NCI-H1092 treated with DMSO at 0.1 percent for 48 hours (cell line): ENCODE measurements at regions not wholly inside any gene's neighbourhood (a gene's known extent, or its start where the extent isn't known, plus 50 kb on each side); places are given as distances from the start of the nearest gene placed in this dataset.

ENCODE experiments used
- DNase-seq: peaks from one replicate; lab custom pipeline; 2025; lab: John Stamatoyannopoulos, UW

GRCh38 chr22:27418261-27418660 lies 383.3 kb downstream of the MN1 start:
- DNase-seq = no peak

GRCh38 chr22:27419473-27419872 lies 382.1 kb downstream of the MN1 start:
- no peak for DNase-seq

DNA sequence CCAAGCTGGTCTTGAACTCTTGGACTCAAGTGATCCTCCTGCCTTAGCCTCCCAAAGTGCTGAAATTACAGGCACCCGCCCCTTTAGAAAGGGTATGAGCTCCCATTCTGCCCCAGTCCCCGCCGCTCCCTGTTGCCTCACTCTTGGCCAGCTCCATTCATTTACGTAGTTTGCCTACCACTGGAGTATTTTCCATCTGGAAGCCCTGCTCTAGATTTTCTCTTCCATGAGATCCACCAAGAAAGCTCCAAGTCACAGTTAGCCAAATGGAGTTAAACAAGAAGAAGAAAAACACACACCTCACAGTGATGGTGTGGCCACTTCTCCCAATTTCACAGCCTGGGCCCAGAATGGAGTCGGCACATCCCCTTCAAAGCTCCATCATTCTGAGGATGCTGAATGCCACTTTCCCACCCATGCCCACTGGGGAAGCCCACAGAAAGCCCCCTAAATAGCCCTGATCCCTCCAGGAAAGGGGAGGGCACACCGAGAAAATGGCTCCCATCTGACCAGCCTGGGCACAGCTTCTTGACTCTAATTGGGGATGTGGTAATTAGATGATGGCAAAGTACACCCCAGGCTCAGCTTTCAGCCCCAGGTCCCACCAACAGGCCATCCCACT lies 381.2 kb downstream of the MN1 start:
- DNase-seq = no peak

DNA sequence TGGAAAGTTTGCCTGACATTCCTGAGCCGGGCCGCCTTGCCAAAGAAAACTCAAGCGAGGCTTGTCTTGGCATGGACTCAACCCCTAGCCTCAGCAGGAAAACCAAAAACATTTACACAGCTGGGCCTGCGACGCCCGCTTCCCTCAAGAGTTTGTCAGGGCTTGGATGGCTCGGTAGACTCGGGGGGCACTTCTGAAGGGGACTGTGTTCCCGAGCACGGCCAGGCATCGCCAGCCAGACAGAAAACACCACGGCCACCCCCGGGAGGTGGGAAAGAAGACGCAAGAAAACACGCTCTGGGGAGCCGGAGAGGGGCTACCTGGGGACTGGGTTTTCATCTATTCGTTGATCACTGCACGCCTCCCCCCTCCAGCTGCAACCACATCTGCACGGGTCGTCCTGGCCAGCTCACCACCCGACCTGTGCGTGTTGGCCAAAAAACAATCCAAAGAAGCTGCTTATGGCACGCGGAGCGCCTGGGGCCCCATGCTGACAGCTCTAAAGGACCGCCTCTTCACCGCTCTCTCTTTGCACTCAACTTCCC lies 380.7 kb downstream of the MN1 start:
- peak; percentile 41 for DNase-seq

DNA sequence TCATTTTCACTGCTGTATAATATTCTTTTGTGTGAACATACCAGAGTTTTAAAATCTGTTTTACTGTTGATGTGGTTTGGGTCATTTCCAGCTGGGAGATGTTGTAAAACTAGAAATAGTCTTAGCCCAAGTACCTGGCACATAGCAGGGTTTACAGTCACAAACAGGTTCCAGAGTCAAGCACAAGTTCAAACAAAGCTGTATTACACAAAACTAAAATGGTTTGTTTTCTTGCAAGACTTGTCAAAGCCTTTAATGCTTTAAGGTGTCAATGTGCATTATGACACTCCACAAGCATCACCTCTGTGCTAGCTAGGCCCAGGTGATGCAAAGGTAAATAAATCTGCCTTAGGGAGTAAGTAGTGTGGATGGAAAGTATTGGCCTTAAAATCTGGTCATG lies 379.1 kb downstream of the MN1 start:
- no peak for DNase-seq

- DNase-seq = no peak
These were observed 377.2 kb downstream of the MN1 start for GRCh38 chr22:27424319-27424718.

DNA sequence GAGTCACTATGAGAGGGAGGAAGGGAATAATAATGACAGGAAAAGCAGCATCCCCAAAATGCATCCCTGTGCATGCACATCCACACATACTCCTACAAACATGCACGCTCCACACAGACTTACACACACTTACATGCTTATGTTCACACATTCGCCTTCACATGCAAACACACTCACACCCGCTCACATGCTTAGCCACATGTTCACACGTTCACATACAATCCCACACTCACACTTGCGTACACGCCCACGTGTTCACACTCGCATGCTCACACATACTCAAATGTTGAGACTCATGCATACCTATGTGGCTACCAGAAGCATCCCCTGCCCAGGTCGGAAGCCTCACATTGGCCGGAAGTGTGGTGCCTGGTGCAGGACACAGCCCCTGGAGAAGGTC lies 372.1 kb downstream of the MN1 start:
- no peak for DNase-seq

DNA sequence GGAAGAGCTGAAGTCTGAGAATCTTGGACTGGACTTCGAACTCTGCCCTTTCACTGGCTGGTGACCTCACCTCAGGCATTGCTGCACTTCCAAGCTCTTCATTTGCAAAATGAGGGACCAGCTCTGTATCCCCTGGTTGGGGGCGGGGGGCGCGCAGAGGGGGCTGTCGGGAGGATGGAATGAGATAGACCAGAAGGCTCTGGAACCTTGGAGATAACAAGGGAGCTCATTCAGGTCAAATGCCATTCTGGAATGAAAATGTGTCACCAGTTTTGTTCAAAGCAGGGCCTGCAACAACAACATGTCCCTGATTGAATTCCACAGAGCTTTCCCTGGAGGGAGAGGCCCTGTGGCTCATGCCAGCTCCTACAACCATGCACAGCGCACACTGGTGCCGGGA lies 370.5 kb downstream of the MN1 start:
- DNase-seq = no peak

- DNase-seq = no peak
These were observed 369.7 kb downstream of the MN1 start for GRCh38 chr22:27431896-27432295.

DNA sequence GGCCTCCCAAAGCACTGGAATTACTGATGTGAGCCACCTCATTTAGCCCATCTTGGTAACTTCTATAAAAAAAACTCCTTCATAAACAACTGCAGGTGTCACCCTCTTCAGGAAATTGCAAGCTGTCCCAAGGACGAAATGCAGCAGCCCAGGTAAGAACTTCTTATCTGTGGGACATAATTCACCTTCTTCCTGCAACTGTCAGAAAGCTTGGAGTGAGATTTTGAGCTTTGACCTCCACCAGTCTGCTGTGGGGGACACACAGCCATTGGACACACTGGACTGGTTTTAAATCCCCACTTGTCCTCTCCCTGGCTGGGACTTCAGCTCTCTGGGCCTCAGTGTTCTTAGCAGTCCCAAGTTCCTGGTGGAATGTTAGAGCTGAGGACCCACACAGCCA lies 368.5 kb downstream of the MN1 start:
- no peak for DNase-seq

GRCh38 chr22:27433585-27434190 lies 367.9 kb downstream of the MN1 start:
- no peak for DNase-seq

GRCh38 chr22:27434898-27435297 lies 366.7 kb downstream of the MN1 start:
- no peak for DNase-seq

- peak; percentile 30 for DNase-seq
These were observed 365.5 kb downstream of the MN1 start for GRCh38 chr22:27435844-27436576.

- DNase-seq = no peak
These were observed 365.0 kb downstream of the MN1 start for GRCh38 chr22:27436591-27436990.

- DNase-seq = no peak
These were observed 364.0 kb downstream of the MN1 start for GRCh38 chr22:27437570-27437969.

DNA sequence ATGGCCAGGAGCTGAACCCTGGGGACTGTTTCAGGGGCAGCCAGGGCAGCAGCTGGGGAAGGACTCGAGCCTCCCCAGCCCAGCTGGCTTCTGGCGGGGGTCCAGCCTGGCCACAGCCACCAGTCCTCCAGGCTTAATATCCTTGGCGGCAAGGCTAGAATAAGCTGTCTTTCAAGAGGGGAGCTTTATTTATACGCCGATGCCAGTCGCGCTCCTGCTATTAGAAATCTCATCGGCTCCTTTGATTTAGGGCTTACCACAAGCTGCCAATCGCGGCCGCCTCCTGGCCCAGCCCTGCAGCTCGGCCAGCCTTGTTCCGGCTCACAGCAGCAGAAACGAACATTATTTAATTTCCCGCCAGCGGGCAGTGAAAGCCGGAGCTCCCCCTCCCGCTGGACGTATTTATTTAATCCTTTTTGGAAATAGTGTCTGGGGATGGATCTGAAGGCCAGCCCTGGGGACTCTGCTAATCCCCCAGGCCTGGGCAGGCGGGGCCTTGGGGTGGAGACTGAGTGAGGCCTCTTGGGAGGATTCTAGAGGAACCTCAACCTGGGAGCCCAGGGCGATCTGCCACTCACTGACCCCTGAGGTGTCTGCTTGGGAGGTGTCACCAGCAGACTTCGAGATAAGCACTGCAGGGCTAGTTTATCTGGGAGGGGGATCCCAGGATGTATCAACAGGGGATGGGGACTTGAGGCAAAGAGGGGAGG lies 363.1 kb downstream of the MN1 start:
- DNase-seq = peak; percentile 57

DNA sequence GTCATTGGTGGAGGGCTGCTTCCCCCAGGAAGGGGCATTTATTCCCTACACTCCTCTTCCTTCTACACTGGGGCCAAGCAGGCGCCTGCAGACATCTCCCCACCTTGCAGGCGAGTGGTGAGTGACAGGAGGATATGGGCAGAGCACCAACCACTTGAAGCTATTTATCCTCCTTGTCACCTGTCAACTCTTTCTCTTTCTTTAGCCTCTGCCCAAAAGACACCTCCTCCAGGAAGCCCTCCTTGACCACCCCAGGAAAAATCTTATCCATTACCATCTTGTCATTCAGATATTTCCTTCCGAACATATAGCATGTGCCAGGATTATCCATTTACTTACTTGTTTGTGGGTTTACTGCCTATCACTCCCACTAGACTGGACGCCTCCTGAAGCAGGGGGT lies 362.4 kb downstream of the MN1 start:
- no peak for DNase-seq

- no peak for DNase-seq
These were observed 361.2 kb downstream of the MN1 start for GRCh38 chr22:27440304-27440865.

DNA sequence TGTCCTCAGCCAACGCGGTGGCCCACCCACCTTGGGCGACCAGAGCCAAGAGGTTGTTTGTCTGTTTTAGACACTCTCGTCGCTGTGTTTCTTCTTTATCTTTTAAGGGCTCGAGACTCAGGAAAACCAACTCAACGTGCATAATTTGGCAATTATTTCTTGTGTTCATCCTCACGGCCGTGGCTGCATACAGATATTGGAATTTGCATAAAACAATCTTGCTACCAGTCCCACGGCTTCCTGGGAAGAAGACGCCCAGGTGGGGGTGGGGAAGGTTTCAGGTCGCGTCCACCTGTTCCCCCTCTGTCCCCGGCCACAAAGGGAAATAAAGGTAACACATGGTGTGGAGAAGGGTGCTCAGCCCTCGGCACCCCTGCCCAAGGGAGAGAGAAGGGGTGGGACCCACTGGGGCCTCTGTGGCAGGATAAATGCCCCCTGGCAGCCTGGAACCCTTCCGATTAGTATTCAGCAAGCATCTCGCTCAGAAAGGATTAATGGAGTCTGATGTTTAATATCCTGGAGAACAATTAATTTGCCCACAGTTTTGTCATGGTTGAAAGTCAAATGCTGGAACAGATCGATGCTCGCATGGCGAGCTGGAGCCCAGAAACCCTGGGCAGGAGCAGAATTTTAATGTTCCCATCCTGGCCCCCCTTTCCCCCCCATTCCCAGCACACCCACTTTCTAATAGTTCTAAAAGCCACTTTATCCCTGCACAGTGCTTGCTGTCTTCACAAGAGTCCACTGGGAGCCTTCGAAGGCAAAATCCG lies 359.7 kb downstream of the MN1 start:
- DNase-seq = no peak

GRCh38 chr22:27443306-27443705 lies 358.2 kb downstream of the MN1 start:
- no peak for DNase-seq

- no peak for DNase-seq
These were observed 355.7 kb downstream of the MN1 start for GRCh38 chr22:27445881-27446280.

GRCh38 chr22:27447289-27447688 lies 354.3 kb downstream of the MN1 start:
- no peak for DNase-seq
